ENCODE measurements at regions not wholly inside any gene's neighbourhood (a gene's known extent, or its start where the extent isn't known, plus 50 kb on each side); places are given as distances from the start of the nearest gene placed in this dataset.

- Histone ChIP-seq H3K4me1 (ENCODE audit: control insufficient read depth, insufficient read depth, low read length) (no peaks in the 10 kb centered on the region), H3K9ac (ENCODE audit: low read length in 2 of 2) (no peak overlapping the region), H3K9me3 (ENCODE audit: control insufficient read depth in 2 of 2, low read length in 2 of 2) (no peaks in the 10 kb centered on the region), H3K4me3 (ENCODE audit: low read length in 2 of 2) (no peak overlapping the region), H3K36me3 (ENCODE audit: control insufficient read depth in 2 of 2, insufficient read depth in 2 of 2, low read length in 2 of 2) (no peaks in the 10 kb centered on the region), H3K27me3 (ENCODE audit: control insufficient read depth in 1 of 2, insufficient read depth in 2 of 2, low read length in 2 of 2) (no peaks in the 10 kb centered on the region), H3K27ac (ENCODE audit: low read length) (no peak overlapping the region)
Measured at GRCh38 chr6:87791029-87791428, 89.0 kb upstream of the AKIRIN2 start.

- H3K27ac ChIP-seq (ENCODE audit: low read length) = no peak overlapping the region
- no peaks in the 10 kb centered on the region for H3K9me3 ChIP-seq (ENCODE audit: control insufficient read depth in 2 of 2, low read length in 2 of 2)
- H3K9ac ChIP-seq (ENCODE audit: low read length in 2 of 2) = no peak overlapping the region
- H3K36me3 ChIP-seq (ENCODE audit: control insufficient read depth in 2 of 2, insufficient read depth in 2 of 2, low read length in 2 of 2) = no peaks in the 10 kb centered on the region
- H3K4me1 ChIP-seq (ENCODE audit: control insufficient read depth, insufficient read depth, low read length) = no peaks in the 10 kb centered on the region
- H3K27me3 ChIP-seq (ENCODE audit: control insufficient read depth in 1 of 2, insufficient read depth in 2 of 2, low read length in 2 of 2) = no peaks in the 10 kb centered on the region
- H3K4me3 ChIP-seq (ENCODE audit: low read length in 2 of 2) = no peak overlapping the region
Measured at GRCh38 chr6:87789900-87790290, 87.9 kb upstream of the AKIRIN2 start.

DNA sequence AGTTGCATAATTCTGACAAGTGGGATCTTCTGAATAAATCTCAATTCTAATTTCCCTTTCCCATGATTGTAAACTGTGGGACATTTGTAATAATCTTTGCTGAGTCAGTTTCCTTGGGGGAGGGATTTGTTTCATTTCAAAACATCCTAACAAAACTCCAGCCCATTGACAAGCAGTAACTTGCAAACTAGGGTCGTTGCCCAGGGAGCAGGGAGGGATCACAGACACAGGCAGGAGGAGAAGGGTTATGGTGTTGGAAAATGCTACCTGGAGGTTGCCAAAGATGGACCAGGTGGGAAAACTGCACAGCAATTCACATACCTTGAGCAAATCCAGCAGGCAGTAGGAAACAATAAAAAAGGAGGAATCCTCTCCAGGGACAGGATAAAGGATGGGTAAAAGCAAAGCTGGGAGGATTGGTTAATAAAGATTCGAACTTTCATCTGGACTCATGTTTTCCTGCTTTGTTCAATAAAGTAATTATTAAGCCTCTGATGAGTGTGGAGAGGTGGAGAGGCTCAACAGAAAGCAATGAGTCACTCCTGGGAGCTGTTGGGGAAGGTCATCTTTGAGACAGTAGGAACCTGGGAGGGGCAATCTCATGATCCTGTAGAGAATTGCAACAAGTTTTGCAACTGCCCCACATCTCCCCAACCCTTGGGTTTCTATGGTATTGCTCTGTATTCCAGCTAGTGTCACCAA lies 87.3 kb upstream of the AKIRIN2 start:
- Histone ChIP-seq H3K36me3 (ENCODE audit: control insufficient read depth in 2 of 2, insufficient read depth in 2 of 2, low read length in 2 of 2) (no peaks in the 10 kb centered on the region), H3K4me3 (ENCODE audit: low read length in 2 of 2) (no peak overlapping the region), H3K9ac (ENCODE audit: low read length in 2 of 2) (no peak overlapping the region), H3K27me3 (ENCODE audit: control insufficient read depth in 1 of 2, insufficient read depth in 2 of 2, low read length in 2 of 2) (no peaks in the 10 kb centered on the region), H3K4me1 (ENCODE audit: control insufficient read depth, insufficient read depth, low read length) (no peaks in the 10 kb centered on the region), H3K9me3 (ENCODE audit: control insufficient read depth in 2 of 2, low read length in 2 of 2) (no peaks in the 10 kb centered on the region), H3K27ac (ENCODE audit: low read length) (no peak overlapping the region)

DNA sequence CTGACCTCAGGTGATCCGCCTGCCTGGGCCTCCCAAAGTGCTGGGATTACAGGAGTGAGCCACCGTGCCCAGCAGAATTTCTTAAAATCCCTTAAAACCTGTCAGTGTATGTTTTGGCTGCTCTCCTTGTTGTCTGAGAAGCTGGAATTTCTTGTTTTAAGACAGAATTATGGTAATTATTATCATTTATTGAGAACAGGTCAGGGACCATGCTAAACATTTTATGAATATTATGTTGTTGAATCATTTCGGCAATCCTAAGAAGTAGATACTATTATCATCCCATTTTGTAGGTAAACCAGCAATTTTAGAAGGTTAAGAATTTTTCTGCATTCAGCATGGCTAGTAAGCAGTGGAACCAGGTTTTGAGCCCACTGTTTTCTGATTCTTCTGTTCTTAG lies 86.1 kb upstream of the AKIRIN2 start:
- Histone ChIP-seq H3K9ac (ENCODE audit: low read length in 2 of 2) (no peak overlapping the region), H3K4me3 (ENCODE audit: low read length in 2 of 2) (no peak overlapping the region), H3K4me1 (ENCODE audit: control insufficient read depth, insufficient read depth, low read length) (no peaks in the 10 kb centered on the region), H3K36me3 (ENCODE audit: control insufficient read depth in 2 of 2, insufficient read depth in 2 of 2, low read length in 2 of 2) (no peaks in the 10 kb centered on the region), H3K27ac (ENCODE audit: low read length) (no peak overlapping the region), H3K27me3 (ENCODE audit: control insufficient read depth in 1 of 2, insufficient read depth in 2 of 2, low read length in 2 of 2) (no peaks in the 10 kb centered on the region), H3K9me3 (ENCODE audit: control insufficient read depth in 2 of 2, low read length in 2 of 2) (no peaks in the 10 kb centered on the region)

- H3K27ac ChIP-seq (ENCODE audit: low read length) = no peak overlapping the region
- no peaks in the 10 kb centered on the region for H3K27me3 ChIP-seq (ENCODE audit: control insufficient read depth in 1 of 2, insufficient read depth in 2 of 2, low read length in 2 of 2)
- no peak overlapping the region for H3K9ac ChIP-seq (ENCODE audit: low read length in 2 of 2)
- H3K36me3 ChIP-seq (ENCODE audit: control insufficient read depth in 2 of 2, insufficient read depth in 2 of 2, low read length in 2 of 2) = no peaks in the 10 kb centered on the region
- H3K4me1 ChIP-seq (ENCODE audit: control insufficient read depth, insufficient read depth, low read length) = no peaks in the 10 kb centered on the region
- H3K9me3 ChIP-seq (ENCODE audit: control insufficient read depth in 2 of 2, low read length in 2 of 2) = no peaks in the 10 kb centered on the region
- H3K4me3 ChIP-seq (ENCODE audit: low read length in 2 of 2) = no peak overlapping the region
Measured at GRCh38 chr6:87785229-87785862, 83.3 kb upstream of the AKIRIN2 start.

DNA sequence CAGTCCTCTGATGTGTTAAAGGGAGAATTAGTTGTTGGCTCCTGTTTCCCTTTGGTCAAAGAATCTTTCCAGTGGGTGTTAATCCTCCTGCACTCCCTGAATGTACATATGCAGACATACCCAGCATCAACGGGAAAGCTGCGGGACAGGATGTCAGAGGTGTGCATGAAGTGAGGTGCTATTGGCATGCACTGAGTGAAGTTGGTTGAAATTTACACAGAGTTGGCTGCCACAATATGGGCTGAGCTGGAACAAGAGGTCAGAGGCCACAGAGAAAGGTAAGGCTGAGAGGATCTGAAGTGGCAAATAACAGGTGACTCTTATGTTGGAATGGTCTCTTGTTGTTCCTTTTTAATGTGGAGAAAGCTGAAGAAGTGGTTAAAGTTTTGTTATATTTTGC lies 82.7 kb upstream of the AKIRIN2 start:
- Histone ChIP-seq H3K9ac (ENCODE audit: low read length in 2 of 2) (no peak overlapping the region), H3K4me1 (ENCODE audit: control insufficient read depth, insufficient read depth, low read length) (no peaks in the 10 kb centered on the region), H3K27me3 (ENCODE audit: control insufficient read depth in 1 of 2, insufficient read depth in 2 of 2, low read length in 2 of 2) (no peaks in the 10 kb centered on the region), H3K36me3 (ENCODE audit: control insufficient read depth in 2 of 2, insufficient read depth in 2 of 2, low read length in 2 of 2) (no peaks in the 10 kb centered on the region), H3K4me3 (ENCODE audit: low read length in 2 of 2) (no peak overlapping the region), H3K27ac (ENCODE audit: low read length) (no peak overlapping the region), H3K9me3 (ENCODE audit: control insufficient read depth in 2 of 2, low read length in 2 of 2) (no peaks in the 10 kb centered on the region)

DNA sequence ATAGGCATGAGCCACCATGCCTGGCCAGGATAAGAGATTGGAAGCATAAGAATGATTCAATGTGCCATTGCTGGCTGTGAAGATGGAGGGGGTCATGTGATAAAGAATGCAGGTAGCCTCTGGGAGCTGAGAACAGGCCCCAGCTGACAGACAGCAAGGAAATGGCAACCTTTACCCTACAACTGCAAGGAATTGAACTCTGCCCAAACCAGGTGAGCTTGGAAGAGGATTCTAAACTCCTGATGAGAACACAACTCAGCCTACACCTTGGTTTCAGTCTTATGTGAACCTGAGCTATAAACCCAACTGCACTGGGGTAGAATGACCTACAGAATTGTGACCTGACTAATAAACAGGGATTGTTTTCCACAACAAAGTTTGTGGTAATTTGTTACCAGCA lies 82.0 kb upstream of the AKIRIN2 start:
- H3K9me3 ChIP-seq (ENCODE audit: control insufficient read depth in 2 of 2, low read length in 2 of 2) = no peaks in the 10 kb centered on the region
- H3K9ac ChIP-seq (ENCODE audit: low read length in 2 of 2) = no peak overlapping the region
- no peak overlapping the region for H3K27ac ChIP-seq (ENCODE audit: low read length)
- H3K4me3 ChIP-seq (ENCODE audit: low read length in 2 of 2) = no peak overlapping the region
- no peaks in the 10 kb centered on the region for H3K27me3 ChIP-seq (ENCODE audit: control insufficient read depth in 1 of 2, insufficient read depth in 2 of 2, low read length in 2 of 2)
- no peaks in the 10 kb centered on the region for H3K36me3 ChIP-seq (ENCODE audit: control insufficient read depth in 2 of 2, insufficient read depth in 2 of 2, low read length in 2 of 2)
- H3K4me1 ChIP-seq (ENCODE audit: control insufficient read depth, insufficient read depth, low read length) = no peaks in the 10 kb centered on the region

GRCh38 chr6:87779542-87779941 lies 77.5 kb upstream of the AKIRIN2 start:
- Histone ChIP-seq H3K9me3 (ENCODE audit: control insufficient read depth in 2 of 2, low read length in 2 of 2) (no peaks in the 10 kb centered on the region), H3K4me1 (ENCODE audit: control insufficient read depth, insufficient read depth, low read length) (no peaks in the 10 kb centered on the region), H3K27ac (ENCODE audit: low read length) (no peak overlapping the region), H3K27me3 (ENCODE audit: control insufficient read depth in 1 of 2, insufficient read depth in 2 of 2, low read length in 2 of 2) (no peaks in the 10 kb centered on the region), H3K36me3 (ENCODE audit: control insufficient read depth in 2 of 2, insufficient read depth in 2 of 2, low read length in 2 of 2) (no peaks in the 10 kb centered on the region), H3K4me3 (ENCODE audit: low read length in 2 of 2) (no peak overlapping the region), H3K9ac (ENCODE audit: low read length in 2 of 2) (no peak overlapping the region)

DNA sequence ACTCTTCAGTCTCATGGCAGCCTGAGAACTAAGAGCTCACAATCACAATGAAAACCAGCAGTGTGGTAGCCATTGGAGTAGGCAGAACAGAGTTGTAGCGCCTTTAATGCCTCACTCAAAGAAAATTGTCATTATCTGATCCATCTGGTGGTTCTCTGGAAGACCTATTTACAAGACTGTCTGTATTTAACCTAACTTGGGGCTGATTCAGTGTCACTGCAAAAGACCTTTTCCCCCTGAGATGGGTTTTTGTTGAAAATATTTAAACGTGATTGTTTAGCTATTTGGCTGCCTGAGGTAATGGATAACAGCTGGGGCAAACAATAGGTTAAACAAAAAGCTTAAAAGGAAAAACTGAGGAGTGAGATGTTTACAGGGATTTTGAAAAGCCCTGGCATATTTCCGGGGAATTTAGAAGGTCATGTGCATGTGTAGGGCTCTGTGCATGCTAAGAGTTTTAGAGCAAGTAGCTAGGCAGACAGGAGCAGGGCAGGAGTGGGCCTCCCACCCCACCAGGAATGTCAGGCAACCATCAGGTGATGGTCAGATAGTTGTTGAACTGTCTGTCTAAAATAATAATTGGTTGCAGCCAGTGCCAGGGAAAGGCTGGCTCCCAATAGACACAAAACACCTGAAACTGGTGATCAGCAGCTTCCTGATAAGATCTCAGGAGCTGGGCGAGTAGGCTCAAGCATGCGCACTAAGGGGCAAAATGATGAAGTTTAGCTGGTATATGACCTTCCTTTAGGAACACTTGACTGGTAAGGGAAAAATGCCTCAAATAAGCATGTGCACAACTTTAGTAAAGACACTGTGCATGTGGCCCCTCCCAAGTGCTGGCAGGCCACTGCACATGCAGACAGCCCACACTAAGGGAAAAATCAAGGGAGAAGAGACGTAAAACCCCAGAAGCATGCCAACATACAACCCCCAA lies 70.8 kb upstream of the AKIRIN2 start:
- no peak overlapping the region for H3K4me3 ChIP-seq (ENCODE audit: low read length in 2 of 2)
- H3K27ac ChIP-seq (ENCODE audit: low read length) = no peak overlapping the region
- no peaks in the 10 kb centered on the region for H3K9me3 ChIP-seq (ENCODE audit: control insufficient read depth in 2 of 2, low read length in 2 of 2)
- H3K4me1 ChIP-seq (ENCODE audit: control insufficient read depth, insufficient read depth, low read length) = peaks cover 4% of the 10 kb centered on the region
- no peak overlapping the region for H3K9ac ChIP-seq (ENCODE audit: low read length in 2 of 2)
- H3K27me3 ChIP-seq (ENCODE audit: control insufficient read depth in 1 of 2, insufficient read depth in 2 of 2, low read length in 2 of 2) = no peaks in the 10 kb centered on the region
- no peaks in the 10 kb centered on the region for H3K36me3 ChIP-seq (ENCODE audit: control insufficient read depth in 2 of 2, insufficient read depth in 2 of 2, low read length in 2 of 2)

DNA sequence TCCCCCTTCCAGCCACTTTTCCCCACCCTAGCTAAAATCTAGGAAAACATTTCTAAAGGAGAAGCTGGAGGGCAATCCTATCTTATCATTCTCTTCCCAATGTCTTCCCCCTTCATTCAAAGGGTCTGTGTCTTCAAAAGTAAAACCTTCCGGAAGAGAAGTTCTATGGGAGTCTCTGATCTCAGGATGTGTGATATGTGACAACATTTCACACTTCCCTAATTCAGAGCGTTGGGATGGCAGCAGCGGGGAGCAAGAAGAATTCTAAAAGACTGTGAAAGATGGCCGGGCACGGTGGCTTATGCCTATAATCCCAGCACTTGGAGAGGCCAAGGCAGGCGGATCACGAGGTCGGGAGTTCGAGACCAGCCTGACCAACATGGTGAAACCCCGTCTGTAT lies 65.4 kb upstream of the AKIRIN2 start:
- no peak overlapping the region for H3K27ac ChIP-seq (ENCODE audit: low read length)
- no peaks in the 10 kb centered on the region for H3K36me3 ChIP-seq (ENCODE audit: control insufficient read depth in 2 of 2, insufficient read depth in 2 of 2, low read length in 2 of 2)
- no peaks in the 10 kb centered on the region for H3K9me3 ChIP-seq (ENCODE audit: control insufficient read depth in 2 of 2, low read length in 2 of 2)
- no peaks in the 10 kb centered on the region for H3K27me3 ChIP-seq (ENCODE audit: control insufficient read depth in 1 of 2, insufficient read depth in 2 of 2, low read length in 2 of 2)
- H3K9ac ChIP-seq (ENCODE audit: low read length in 2 of 2) = no peak overlapping the region
- H3K4me3 ChIP-seq (ENCODE audit: low read length in 2 of 2) = no peak overlapping the region
- H3K4me1 ChIP-seq (ENCODE audit: control insufficient read depth, insufficient read depth, low read length) = no peaks in the 10 kb centered on the region
